Suppressor macrophage treated with lipopolysaccharide for 1 hour (primary cell): ENCODE measurements at regions not wholly inside any gene's neighbourhood (a gene's known extent, or its start where the extent isn't known, plus 50 kb on each side); places are given as distances from the start of the nearest gene placed in this dataset.
A peak's percentile ranks its signal among the peaks of the same experiment; 100 is the strongest.
"Not testable (repeated sequence)": the region's sequence is repeated elsewhere in the genome, so short reads cannot be mapped to it uniquely, and the experiment has no call there.

Experiments used
- DNase-seq, 3 donors: peaks; one replicate each; pipeline ENCODE4 v3.0.0-alpha.2; 2020 to 2022

- no peak for DNase-seq
Measured at GRCh38 chr5:39726467-39726866, 301.7 kb upstream of the DAB2 start.

DNA sequence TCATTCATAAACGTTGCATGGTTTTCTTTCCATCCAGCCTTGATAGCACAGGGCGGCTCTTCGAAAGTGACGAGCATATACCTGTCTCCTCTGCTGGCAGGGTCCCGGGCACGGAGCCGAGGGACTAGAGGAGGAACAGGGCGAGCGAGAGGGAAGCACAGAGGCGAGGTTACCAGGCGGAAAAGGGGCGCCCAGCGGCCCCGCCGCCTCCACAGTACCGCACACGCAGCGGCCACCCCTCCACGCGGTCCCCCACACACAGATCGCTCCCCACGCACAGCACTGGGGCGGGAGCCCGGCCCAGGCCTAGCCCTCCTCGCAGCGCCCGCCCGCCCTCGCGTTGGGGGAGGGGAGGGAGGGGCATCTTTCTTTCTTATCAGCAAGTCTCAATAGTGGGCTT lies 296.6 kb upstream of the DAB2 start:
- no peak for DNase-seq

GRCh38 chr5:39720136-39720535 lies 295.4 kb upstream of the DAB2 start:
- DNase-seq, result no peak

DNA sequence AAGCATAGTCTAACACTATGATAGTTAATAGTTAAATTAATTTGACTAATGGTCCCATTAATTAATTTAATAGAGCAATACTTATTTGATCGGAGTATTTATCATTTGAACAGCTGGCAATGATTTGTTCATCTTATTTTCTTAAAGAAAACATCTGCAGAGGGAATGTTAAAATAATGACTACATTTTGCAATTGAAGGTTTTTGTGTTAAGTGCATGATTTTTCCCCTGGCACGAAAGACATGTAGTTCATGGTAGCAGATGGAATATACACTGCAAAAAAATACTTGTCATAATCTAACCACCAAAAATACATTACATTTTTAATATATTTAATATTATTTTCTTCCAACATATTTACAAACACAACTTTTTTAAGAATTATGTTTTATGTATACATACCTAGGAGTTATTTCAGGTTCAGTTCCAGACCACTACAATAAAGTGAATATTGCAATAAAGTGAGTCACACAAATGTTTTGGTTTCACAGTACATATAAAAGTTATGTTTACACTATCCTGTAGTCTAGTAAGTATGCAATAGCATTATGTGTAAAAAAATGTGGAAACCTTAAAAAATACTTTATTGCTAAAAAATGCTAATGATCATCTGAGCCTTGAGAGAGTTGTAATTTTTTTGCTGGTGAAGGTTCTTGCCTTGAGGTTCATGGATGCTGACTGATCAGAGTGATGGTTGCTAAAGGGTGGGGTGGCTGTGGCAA lies 292.6 kb upstream of the DAB2 start:
- DNase-seq, result no peak

GRCh38 chr5:39716532-39717028 lies 291.8 kb upstream of the DAB2 start:
- peak; percentile 50 to 65 (median 60) for DNase-seq

DNA sequence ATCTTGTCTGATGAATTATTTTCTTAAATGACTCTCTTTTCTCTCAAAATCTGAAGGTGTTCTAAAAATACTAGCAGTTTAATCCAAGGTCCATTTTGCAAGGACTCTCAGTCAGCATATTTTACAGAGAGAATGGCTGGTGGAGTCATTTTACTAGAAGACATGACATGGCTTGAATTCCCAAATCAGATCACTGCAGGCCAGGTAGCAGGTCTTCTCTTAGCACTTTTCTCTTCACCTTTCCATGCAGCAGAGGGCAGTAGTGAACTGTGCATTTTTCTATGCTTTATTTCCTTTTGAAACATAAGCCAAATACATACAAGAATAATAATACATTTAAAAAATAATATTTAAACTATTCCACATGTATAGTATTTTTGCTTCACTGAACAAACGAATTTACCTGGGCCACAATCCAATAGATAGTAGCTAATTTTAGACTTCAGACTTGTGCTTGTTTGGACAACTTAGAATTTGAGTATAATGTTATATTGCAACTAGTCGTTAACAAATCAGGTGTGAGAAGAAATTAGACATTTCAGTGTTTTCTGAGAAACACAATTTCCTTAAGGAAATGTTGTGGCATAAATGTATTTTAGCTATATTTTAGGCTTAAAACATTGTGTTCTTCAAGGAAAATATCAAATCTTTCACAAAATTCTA lies 289.4 kb upstream of the DAB2 start:
- DNase-seq, result peak; percentile 57 to 74 (median 69)

GRCh38 chr5:39713250-39713916 lies 288.6 kb upstream of the DAB2 start:
- DNase-seq, result peak; percentile 61 to 78 (median 74)

- DNase-seq, result peak in 1 of 3 donors; percentile 4
Measured at GRCh38 chr5:39712316-39713249, 287.8 kb upstream of the DAB2 start.

- DNase-seq, result no peak
Measured at GRCh38 chr5:39711821-39712220, 287.0 kb upstream of the DAB2 start.

GRCh38 chr5:39709032-39709431 lies 284.3 kb upstream of the DAB2 start:
- no peak for DNase-seq

DNA sequence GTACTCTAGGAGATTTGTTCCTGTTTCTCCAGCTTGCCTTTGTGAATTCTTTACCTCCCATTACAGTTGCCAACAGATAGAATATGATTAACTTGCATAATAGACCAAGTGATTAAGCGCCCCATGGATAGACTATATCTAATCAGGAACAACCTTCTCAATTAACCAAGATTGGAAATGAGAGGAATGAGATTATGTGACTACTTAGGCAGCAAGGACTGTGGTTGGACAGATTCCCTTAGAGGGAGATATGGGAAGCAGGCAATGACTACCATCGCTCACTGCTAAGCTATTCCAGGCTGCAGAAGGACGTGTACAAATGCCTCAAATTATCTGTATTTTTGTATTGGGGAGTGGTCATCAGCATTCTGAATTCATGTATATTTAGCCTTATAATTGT lies 278.1 kb upstream of the DAB2 start:
- DNase-seq, result no peak

GRCh38 chr5:39700523-39700922 lies 275.7 kb upstream of the DAB2 start:
- peak; percentile 21 to 32 (median 21) for DNase-seq

- no peak for DNase-seq
Measured at GRCh38 chr5:39698838-39699560, 274.2 kb upstream of the DAB2 start.

DNA sequence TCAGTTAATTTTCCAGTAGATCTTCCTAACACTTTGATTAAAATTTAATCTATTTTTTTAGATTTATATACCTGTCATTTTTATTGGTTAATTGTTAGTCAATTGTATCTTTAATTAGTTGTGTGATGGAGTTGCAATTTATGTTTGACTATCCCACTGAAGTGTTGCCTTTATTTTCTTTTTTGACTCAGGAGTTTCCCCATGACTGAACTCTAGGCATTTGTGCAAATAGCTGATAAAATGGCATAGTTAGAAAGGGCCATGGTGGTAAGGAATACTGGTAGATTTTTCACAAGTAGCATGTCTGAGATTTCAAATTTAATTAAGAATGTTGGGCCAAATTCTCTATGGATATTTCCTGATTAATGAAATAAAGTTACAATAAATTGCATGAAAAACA lies 273.1 kb upstream of the DAB2 start:
- no peak for DNase-seq

- peak; percentile 1 to 47 (median 33) for DNase-seq
Measured at GRCh38 chr5:39696672-39697398, 272.1 kb upstream of the DAB2 start.

DNA sequence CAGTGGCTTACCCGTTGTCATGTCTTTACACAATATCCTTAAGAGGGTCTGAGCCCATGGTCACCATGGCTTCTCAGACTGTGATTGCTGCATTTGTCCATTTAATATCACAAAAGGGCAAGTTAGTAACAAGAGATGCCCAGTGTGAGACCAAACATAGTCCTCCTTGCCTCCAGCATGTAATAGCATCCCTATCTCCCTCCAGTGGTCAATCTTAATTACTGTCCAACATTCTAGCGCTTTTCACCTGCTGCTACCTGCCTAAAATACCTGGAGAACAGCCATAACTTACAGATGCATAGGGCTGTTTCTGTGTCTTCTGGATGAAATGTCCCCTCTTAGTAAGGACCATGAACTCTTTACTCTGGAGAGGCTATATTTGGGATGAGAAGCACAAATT lies 267.2 kb upstream of the DAB2 start:
- DNase-seq, result no peak

DNA sequence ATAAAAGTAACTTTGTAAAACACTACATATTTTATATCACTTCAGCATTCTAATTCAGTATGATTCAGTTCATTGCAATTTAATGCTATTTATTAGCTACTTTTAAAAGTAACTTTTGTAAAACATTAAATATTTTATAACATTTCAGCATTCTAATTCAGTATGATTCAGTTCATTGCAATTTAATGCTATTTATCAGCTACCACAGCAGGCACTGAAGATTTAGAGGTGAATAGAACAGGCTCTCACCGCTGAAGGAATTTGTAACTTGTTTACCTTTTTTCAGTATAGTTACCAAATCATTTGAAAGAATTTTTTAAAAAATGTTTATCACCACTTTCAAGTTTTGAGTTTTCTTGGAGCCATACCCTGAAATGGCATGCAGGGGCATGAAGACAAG lies 266.4 kb upstream of the DAB2 start:
- DNase-seq, result no peak

GRCh38 chr5:39689919-39690318 lies 265.1 kb upstream of the DAB2 start:
- DNase-seq, result no peak

DNA sequence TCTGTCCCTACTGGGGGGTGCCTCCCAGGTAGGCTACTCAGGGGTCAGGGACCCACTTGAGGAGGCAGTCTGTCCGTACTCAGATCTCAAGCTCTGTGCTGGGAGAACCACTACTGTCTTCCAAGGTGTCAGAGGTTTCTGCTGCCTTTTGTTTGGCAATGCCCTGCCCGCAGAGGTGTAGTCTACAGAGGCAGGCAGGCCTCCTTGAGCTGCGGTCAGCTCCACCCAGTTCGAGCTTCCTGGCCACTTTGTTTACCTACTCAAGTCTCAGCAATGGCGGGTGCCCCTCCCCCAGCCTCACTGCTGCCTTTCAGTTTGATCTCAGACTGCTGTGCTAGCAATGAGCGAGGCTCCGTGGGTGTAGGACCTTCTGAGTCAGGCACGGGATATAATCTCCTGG lies 263.1 kb upstream of the DAB2 start:
- DNase-seq, result not testable (repeated sequence)

GRCh38 chr5:39680213-39680612 lies 255.4 kb upstream of the DAB2 start:
- no peak for DNase-seq

DNA sequence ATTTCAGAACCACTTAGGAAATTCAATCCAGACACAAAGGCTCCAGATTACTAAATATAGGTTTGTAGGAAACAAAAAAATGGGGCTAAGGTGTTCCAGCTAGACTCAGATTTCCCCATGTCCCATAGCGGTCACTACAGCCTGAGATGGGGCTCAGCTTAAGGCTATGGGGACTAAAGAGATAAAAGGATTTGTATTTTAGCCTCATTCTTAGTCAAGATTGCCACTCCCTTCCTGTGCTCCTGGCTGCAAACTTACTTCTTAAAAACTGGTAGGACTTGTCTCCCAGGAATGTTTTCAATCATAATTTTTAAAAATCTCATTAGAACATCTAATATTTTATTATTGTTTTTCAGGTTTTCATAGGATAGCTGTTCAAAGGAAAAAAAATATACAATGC lies 253.8 kb upstream of the DAB2 start:
- DNase-seq, result no peak
